ENCODE measurements at regions not wholly inside any gene's neighbourhood (a gene's known extent, or its start where the extent isn't known, plus 50 kb on each side); places are given as distances from the start of the nearest gene placed in this dataset.
A peak's percentile ranks its signal among the peaks of the same experiment; 100 is the strongest.
"Not testable (repeated sequence)": the region's sequence is repeated elsewhere in the genome, so short reads cannot be mapped to it uniquely, and the experiment has no call there.

DNA sequence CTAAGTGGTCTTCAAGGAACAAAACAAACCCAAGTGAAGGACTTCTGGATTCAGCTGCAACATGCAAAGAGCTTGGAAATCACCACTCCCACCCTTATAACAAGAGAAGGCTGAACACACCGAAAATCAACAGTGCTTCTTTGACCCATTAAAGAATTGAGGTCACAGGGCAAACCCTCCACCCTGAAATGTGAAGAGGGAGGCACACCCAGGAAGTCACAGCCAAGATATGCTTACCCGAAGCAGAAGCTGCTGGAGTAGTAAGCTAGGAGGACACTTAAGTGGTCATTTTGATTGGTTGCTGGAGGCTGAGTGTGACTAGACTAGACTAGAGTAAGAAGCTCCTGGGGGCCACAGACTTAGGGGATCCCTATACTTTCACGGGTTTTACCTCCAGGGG lies 188.2 kb upstream of the SSTR4 start:
- no peak for TF ChIP-seq CTCF (IDR thresholded peaks at IDR 0.05; ENCODE audit: control insufficient read depth, extremely low read depth, insufficient read depth)
- no peak for DNase-seq (ENCODE audit: low read depth)
- H3K4me3 ChIP-seq (ENCODE audit: low read depth, low read length): no peak overlapping the region

GRCh38 chr20:22848364-22848763 lies 186.7 kb upstream of the SSTR4 start:
- H3K4me3 ChIP-seq (ENCODE audit: low read depth, low read length): no peak overlapping the region
- DNase-seq (ENCODE audit: low read depth): no peak
- TF ChIP-seq CTCF (IDR thresholded peaks at IDR 0.05; ENCODE audit: control insufficient read depth, extremely low read depth, insufficient read depth): no peak

DNA sequence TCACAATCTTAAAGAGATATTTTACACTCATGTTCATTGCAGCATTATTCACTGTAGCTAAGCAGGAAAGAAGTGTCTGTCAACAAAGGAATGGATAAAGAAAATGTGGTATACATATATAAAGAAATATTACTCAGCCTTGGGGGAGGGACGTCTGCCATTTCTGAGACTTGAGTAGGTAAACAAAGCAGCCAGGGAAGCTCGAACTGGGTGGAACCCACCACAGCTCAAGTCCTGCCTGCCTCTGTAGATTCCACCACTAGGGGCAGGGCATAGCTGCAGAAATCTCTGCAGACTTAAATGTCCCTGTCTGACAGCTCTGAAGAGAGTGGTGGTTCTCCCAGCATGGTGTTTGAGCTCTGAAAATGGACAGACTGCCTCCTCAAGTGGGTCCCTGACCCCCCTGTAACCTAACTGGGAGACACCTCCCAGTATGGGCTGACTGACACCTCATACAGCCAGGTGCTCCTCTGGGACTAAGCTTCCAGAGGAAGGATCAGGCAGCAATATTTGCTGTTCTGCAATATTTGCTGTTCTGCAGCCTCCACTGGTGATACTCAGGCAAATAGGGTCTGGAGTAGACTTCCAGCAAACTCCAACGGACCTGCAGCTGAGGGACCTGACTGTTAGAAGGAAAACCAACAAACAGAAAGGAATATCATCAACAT lies 183.3 kb upstream of the SSTR4 start:
- not testable (repeated sequence) for H3K4me3 ChIP-seq (ENCODE audit: low read depth, low read length); DNase-seq (ENCODE audit: low read depth)
- peak; percentile 74 for TF ChIP-seq CTCF (IDR thresholded peaks at IDR 0.05; ENCODE audit: control insufficient read depth, extremely low read depth, insufficient read depth)

- no peak overlapping the region for H3K4me3 ChIP-seq (ENCODE audit: low read depth, low read length)
- TF ChIP-seq CTCF (IDR thresholded peaks at IDR 0.05; ENCODE audit: control insufficient read depth, extremely low read depth, insufficient read depth): no peak
- no peak for DNase-seq (ENCODE audit: low read depth)
Observed at GRCh38 chr20:22861231-22861980, 173.7 kb upstream of the SSTR4 start.

- TF ChIP-seq CTCF (IDR thresholded peaks at IDR 0.05; ENCODE audit: control insufficient read depth, extremely low read depth, insufficient read depth): no peak
- H3K4me3 ChIP-seq (ENCODE audit: low read depth, low read length): no peak overlapping the region
Observed at GRCh38 chr20:22861990-22862389, 173.1 kb upstream of the SSTR4 start.

DNA sequence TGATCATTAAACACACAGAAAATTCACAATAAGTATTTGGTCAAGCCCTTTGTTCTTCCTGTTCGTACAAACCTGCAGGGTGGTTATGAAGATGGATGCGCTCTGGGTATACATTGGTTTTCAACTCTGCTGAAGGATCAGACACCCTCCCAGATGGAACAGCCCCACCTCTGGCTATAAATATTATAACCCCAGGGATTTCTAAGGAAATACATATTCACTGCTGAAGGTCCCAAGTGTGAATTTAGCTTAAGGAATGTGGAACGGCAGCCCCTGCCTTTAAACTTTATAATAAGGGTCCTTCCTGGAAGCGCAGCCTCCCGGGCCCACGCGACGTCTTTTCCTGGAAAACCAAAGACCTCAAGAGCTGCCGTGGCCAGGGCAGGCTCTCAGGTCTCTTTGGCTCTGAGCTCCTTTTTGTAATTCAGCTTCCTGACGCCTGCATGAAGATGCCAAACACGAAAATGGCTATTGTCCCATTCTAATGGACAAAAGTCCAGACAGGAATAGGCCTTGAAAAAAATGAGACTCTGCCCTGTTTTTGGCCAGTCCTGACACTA lies 172.4 kb upstream of the SSTR4 start:
- no peak overlapping the region for H3K4me3 ChIP-seq (ENCODE audit: low read depth, low read length)
- no peak for TF ChIP-seq CTCF (IDR thresholded peaks at IDR 0.05; ENCODE audit: control insufficient read depth, extremely low read depth, insufficient read depth)
- no peak for DNase-seq (ENCODE audit: low read depth)

More at GRCh38 chr20:22861990-22862389, 173.1 kb upstream of the SSTR4 start:
- no peak for DNase-seq (ENCODE audit: low read depth)
